ENCODE measurements at regions not wholly inside any gene's neighbourhood (a gene's known extent, or its start where the extent isn't known, plus 50 kb on each side); places are given as distances from the start of the nearest gene placed in this dataset.
"Not testable (repeated sequence)": the region's sequence is repeated elsewhere in the genome, so short reads cannot be mapped to it uniquely, and the experiment has no call there.

- H3K27ac ChIP-seq, H3K4me3 ChIP-seq: not testable (repeated sequence)
Measured at GRCh38 chr12:9415898-9416297, 191.8 kb downstream of the KLRB1 start.

- H3K27ac ChIP-seq, H3K4me3 ChIP-seq: not testable (repeated sequence)
Measured at GRCh38 chr12:9413862-9414261, 193.9 kb downstream of the KLRB1 start.

DNA sequence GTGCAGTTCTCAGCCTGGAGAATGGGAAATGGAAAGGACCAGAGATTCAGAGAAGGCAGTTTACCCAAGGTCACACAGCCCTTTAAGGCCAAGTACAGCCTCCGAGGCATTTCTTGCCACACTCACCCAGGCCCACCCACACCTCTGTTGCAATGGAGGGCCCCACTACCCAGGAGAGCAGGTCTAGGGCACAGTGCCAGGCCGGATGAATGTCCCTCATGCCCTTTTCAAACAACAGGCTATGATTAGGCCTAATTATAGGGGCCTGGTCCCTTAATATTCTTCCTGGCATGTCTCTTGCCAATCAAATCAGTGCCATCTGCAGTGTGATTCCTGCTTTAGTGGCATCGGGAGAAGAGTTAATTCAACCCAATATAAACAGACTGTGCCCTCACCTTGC, 195.3 kb downstream of the KLRB1 start:
- H3K4me3 ChIP-seq, H3K27ac ChIP-seq: not testable (repeated sequence)

- not testable (repeated sequence) for H3K27ac ChIP-seq, H3K4me3 ChIP-seq
Measured at GRCh38 chr12:9411616-9412268, 196.0 kb downstream of the KLRB1 start.

DNA sequence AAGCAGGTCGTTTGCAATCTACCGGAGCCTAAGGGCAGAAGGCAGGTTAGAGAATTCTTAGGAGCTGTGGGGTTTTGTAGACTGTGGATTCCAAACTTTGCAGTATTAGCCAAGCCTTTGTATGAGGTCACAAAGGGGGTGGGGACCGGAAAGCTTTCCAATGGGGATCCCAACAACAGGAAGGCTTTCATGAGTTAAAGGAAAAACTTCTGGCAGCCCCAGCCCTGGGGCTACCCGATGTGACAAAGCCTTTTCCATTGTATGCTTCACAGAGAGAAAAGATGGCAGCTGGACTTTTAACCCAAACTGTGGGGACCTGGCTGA, 199.2 kb upstream of the PZP start:
- Histone ChIP-seq H3K27ac (peak overlapping the region in 6 of 21 experiments; percentile 35 to 72 (median 54)), H3K4me3 (peak overlapping the region in 3 of 7 experiments; percentile 16 to 30 (median 30))

- peak overlapping the region in 9 of 21 experiments; percentile 1 to 72 (median 51) for H3K27ac ChIP-seq
- H3K4me3 ChIP-seq = peak overlapping the region in 5 of 7 experiments; percentile 11 to 30 (median 18)
Measured at GRCh38 chr12:9406564-9407424, 198.6 kb upstream of the PZP start.

DNA sequence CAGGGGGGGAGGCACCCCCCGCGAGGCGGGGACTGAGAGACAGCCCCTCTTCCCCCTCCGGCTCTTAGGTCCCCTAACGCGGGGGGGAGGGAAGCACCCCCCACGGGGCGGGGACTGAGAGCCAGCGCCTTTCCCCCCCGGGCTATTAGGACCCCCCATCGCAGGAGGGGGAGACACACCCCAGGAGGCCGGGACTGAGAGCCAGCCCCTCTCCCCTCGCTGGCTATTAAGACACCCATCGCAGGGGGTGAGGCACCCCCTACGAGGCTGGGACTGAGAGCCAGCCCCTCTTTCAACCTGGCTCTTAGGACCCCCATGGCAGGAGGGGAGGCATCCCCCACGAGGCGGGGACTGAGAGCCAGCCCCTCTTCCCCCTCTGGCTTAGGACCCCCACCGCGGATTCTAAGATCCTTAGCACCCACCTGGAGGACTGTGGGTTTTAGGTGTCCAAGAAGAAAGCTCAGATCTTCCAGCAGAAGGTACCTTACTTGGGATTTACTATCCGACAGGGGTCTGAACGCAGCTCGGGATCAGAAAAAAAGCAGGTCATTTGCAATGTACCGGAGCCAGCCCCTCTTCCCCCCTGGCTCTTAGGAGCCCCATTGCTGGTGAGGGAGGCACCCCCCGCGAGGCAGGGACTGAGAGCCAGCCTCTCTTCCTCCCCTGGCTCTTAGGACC, 197.8 kb upstream of the PZP start:
- peak overlapping the region in 4 of 21 experiments; percentile 1 to 72 (median 44) for H3K27ac ChIP-seq
- peak overlapping the region in 4 of 7 experiments; percentile 11 to 30 (median 23) for H3K4me3 ChIP-seq

DNA sequence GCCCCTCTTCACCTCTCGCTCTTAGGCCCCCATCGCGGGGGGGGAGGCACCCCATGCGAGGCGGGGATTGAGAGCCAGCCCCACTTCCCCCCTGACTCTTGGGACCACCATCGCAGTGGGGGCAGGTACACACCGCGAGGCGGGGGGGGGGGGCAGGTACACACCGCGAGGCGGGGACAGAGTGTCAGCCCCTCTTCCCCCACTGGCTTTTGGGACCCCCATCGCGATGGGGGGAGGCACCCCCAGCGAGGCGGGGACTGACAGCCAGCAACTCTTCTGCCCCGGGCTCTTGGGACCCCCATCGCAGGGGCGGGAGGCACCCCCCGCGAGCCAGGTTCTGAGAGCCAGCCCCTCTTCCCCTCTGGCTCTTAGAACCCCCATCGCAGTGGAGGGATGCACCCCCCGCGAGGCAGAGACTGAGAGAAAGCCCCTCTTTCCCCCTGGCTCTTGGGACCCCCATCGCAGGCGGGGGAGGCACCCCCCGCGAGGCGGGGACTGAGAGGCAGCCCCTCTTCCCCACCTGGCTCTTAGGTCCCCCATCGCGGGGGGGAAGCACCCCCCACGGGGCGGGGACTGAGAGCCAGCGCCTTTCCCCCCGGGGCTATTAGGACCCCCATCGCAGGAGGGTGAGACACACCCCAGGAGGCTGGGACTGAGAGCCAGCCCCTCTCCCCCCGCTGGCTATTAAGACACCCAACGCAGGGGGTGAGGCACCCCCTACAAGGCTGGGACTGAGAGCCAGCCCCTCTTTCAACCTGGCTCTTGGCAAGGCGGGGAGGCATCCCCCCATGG, 196.5 kb upstream of the PZP start:
- no peak overlapping the region for H3K27ac ChIP-seq
- H3K4me3 ChIP-seq = no peak overlapping the region

DNA sequence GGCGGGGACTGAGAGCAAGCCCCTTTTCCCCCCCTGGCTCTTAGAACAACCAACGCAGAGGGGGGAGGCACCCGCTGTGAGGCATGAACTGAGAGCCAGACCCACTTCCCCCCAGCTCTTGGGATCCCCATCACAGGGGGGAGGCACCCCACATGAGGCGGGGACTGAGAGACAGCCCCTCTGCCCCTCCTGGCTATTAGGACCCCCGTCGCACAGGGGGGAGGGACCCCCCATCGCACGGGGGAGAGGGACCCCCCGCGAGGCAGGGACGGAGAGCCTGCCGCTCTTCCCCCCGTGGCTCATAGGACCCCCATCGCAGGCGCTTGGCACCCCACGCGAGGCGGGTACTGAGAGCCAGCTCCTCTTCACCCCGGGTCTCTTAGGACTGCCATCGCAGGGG, 195.8 kb upstream of the PZP start:
- Histone ChIP-seq H3K4me3 (no peak overlapping the region), H3K27ac (no peak overlapping the region)

GRCh38 chr12:9402432-9403040, 194.3 kb upstream of the PZP start:
- not testable (repeated sequence) for H3K4me3 ChIP-seq

GRCh38 chr12:9396367-9396766, 188.2 kb upstream of the PZP start:
- not testable (repeated sequence) for H3K4me3 ChIP-seq, H3K27ac ChIP-seq

More at GRCh38 chr12:9402432-9403040, 194.3 kb upstream of the PZP start:
- not testable (repeated sequence) for H3K27ac ChIP-seq

DNA sequence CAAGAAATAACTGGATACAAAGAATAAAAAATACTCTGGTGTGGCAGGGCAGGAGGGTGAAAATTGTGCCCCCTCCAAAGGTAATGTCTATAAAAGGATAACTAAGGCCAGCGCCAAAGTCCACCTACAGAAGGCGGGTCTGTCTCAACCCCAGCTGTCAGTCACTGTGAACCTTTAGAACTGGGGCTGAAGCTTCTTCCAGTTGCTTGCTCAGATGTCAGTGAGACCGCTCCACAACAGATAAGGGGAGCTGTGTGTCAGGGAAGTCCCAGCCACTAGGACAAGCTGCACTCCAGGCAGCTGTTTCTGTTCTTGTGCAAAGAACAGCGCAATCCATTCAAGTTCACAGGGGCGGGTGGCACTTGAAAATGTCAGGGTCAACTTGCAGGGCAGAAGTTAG, 187.0 kb upstream of the PZP start:
- H3K27ac ChIP-seq, H3K4me3 ChIP-seq: not testable (repeated sequence)

GRCh38 chr12:9392842-9393241, 184.6 kb upstream of the PZP start:
- H3K27ac ChIP-seq = no peak overlapping the region
- no peak overlapping the region for H3K4me3 ChIP-seq

DNA sequence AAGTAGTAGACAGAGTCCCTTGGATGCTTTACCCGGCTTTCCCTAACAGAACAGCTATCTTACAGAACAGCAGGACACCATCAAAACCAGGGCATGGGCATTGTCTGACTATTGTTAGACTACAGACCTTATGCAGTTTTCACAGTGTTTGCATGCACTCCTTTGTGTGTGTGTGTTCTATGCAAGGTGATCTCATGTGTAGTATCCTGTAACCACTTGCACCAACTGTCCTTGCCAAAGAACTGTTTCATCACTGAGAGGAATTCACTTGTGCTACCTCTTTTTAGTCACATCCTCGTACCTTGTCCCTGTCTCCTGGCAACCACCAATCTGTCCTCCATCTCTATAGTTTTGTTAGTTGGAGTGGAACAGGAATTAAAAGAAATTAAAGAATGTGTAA, 183.6 kb upstream of the PZP start:
- H3K27ac ChIP-seq = no peak overlapping the region
- no peak overlapping the region for H3K4me3 ChIP-seq

- Histone ChIP-seq H3K4me3 (no peak overlapping the region), H3K27ac (no peak overlapping the region)
Measured at GRCh38 chr12:9390761-9391160, 182.6 kb upstream of the PZP start.

DNA sequence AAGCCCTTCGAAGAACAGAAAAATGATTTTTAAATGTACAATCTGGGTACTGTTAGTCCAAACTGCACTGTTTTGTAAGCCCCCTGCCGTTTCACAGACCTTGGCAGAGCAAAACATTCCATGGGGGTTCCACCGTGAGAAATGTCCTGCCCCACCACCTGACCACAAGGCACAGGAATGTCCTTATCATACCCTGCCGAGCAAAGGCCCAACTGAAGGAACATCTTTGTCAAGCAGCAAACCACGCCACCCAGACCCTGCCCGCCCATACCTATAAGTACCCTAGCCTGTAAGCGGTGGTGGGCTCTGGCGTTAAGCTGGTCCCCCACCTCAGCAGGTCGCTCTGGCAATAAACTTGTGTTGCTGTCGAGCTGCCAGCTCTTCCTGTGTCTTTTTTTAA, 181.6 kb upstream of the PZP start:
- no peak overlapping the region for H3K4me3 ChIP-seq
- H3K27ac ChIP-seq = no peak overlapping the region

GRCh38 chr12:9388379-9388778, 180.2 kb upstream of the PZP start:
- Histone ChIP-seq H3K27ac (no peak overlapping the region), H3K4me3 (no peak overlapping the region)

DNA sequence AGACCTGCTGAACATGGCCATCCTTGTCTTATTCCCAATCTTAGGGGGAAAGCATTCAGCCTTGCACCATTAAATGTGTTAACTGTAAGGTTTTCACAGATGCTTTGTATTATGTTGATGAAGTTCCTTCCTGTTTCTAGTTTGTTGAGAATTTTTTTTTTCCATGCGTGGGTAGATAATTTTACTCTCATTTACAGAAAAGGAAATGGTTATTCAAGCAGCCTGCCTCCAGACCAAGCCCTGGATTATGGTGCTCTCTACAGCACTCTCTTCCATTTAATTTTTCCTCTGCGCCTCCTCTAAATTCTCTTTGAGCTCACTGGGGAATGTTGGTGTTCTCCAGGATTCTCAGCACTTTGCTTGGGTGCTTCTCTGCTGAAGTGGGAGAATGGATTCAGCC, 179.3 kb upstream of the PZP start:
- Histone ChIP-seq H3K27ac (no peak overlapping the region), H3K4me3 (no peak overlapping the region)

DNA sequence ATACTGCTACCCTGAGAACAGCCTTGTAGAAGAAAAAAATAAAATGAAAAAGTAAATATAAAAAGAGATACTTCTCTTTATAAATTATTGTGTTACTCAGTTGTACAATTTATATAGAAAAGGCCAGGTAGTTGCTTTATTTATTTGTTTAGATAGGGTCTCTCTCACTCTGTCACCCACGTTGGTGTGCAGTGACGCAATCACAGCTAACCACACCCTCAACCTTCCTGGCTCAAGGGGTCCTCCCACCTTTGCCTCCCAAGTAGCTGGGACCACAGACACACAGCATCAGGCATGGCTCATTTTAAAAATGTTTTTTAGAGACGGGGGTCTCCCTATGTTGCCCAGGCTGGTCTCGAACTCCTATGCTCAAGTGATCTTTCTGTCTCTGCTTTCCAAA, 175.4 kb upstream of the PZP start:
- Histone ChIP-seq H3K4me3 (no peak overlapping the region), H3K27ac (no peak overlapping the region)

DNA sequence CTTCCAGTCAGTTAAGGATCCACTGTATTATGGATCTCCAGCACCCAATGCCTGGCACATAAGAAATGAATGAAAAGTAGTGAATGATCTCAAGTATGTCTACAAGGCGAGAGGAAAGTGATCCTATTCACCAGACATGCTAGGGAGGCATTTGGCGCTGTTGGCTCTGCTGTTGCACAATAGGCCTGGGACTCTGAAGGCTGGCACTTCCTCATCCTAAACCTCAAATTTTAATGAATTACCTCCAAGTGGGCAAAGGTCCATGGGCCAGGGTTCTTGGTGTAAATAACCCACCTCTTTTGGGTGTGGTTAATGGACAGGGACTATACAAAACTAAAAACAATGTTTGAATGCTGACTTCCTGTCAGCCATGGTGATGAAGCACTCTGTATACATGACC, 173.4 kb upstream of the PZP start:
- H3K27ac ChIP-seq = no peak overlapping the region

More for the DNA sequence above, 173.4 kb upstream of the PZP start:
- no peak overlapping the region for H3K4me3 ChIP-seq

All from skin epidermis (tissue), 12 donors.